ENCODE measurements at regions not wholly inside any gene's neighbourhood (a gene's known extent, or its start where the extent isn't known, plus 50 kb on each side); places are given as distances from the start of the nearest gene placed in this dataset.
A peak's percentile ranks its signal among the peaks of the same experiment; 100 is the strongest.

DNA sequence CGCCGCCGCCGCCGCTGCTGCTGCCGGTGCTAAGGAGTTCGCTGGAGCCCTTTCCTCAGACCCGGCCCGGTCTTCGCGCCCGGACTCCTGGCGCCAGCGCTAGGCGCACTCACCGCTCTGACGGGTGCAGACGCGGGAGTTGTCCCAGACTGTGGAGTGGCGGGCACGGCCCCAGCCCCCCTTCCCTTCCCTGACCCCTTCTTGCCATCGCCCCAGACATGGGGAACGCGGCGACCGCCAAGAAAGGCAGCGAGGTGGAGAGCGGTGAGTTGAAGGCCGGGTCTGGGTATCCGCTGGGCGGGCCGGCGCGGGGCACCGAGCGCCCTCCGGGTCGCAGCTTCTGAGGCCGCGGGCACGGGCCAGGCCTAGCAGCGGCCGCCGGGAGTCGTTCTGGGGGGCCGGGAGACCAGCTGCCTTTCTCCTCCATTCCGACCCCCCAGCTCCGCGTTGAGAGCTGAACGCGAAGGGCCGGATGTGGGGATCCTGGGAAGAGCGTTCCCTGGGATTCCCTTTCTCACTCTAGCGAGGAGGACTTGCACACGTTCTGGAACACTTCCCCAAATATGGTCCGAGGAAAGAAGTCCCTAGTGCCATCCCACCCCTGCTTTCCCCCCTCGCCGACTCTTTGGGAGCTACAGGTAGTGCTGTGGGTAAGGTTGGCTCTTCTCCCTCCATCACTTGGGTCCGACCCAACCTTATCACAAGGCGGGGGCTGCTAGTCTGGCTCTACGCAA is 65.8 kb upstream of the PRKACB start:
- POLR2A ChIA-PET = interaction anchor here (0.5 to 0.8 kb wide), 3 partner anchors 26 to 342 kb away, joined by 3 to 4 read pairs (median 3); no protein-coding TSS in a partner anchor
- H3K27me3 ChIP-seq (replicated peaks in 2 of 5; ENCODE audit: control insufficient read depth in 4 of 5, insufficient read depth in 5 of 5, low read length in 4 of 5) = no peaks in the 10 kb centered on the region
- WGBS (ENCODE audit: insufficient coverage) = 0% methylated on average over 28 of the region's 61 CpGs
- peaks cover 3 to 19% (median 8%) of the 10 kb centered on the region in 4 experiments for H3K4me1 ChIP-seq (ENCODE audit: control extremely low read depth in 1 of 4, control insufficient read depth in 4 of 4, insufficient read depth in 4 of 4, low read length in 3 of 4)
- no peaks in the 10 kb centered on the region for H3K9me3 ChIP-seq (ENCODE audit: control extremely low read depth in 1 of 5, control insufficient read depth in 4 of 5, insufficient read depth in 2 of 5, low read depth in 1 of 5, low read length in 4 of 5)
- CTCF ChIA-PET = interaction anchor here (1.3 kb wide), 1 partner anchor 8 kb away, joined by 5 read pairs; no protein-coding TSS in a partner anchor
- H3K36me3 ChIP-seq (ENCODE audit: control insufficient read depth in 4 of 4, insufficient read depth in 4 of 4, low read length in 3 of 4) = no peaks in the 10 kb centered on the region
- peak overlapping the region; percentile 80 to 98 (median 91) for H3K4me3 ChIP-seq (ENCODE audit: control insufficient read depth in 1 of 7, extremely low read depth in 1 of 7, insufficient read depth in 4 of 7, low read depth in 2 of 7, low read length in 6 of 7)
- peak in 2 of 3 donors; percentile 38 to 55 for DNase-seq
- peak overlapping the region in 1 of 2 experiments; percentile 75 for H3K27ac ChIP-seq (ENCODE audit: insufficient read depth in 1 of 2, low read depth in 1 of 2, low read length in 2 of 2, poor library complexity in 1 of 2, severe bottlenecking in 2 of 2)

GRCh38 chr1:84077476-84078107 is 66.5 kb upstream of the PRKACB start:
- DNase-seq = peak; percentile 84 to 94 (median 93)
- Histone ChIP-seq H3K4me1 (ENCODE audit: control extremely low read depth in 1 of 4, control insufficient read depth in 4 of 4, insufficient read depth in 4 of 4, low read length in 3 of 4) (peaks cover 3 to 19% (median 8%) of the 10 kb centered on the region in 4 experiments), H3K27ac (ENCODE audit: insufficient read depth in 1 of 2, low read depth in 1 of 2, low read length in 2 of 2, poor library complexity in 1 of 2, severe bottlenecking in 2 of 2) (peak overlapping the region; percentile 77 to 87), H3K36me3 (ENCODE audit: control insufficient read depth in 4 of 4, insufficient read depth in 4 of 4, low read length in 3 of 4) (no peaks in the 10 kb centered on the region), H3K27me3 (replicated peaks in 2 of 5; ENCODE audit: control insufficient read depth in 4 of 5, insufficient read depth in 5 of 5, low read length in 4 of 5) (no peaks in the 10 kb centered on the region), H3K9me3 (ENCODE audit: control extremely low read depth in 1 of 5, control insufficient read depth in 4 of 5, insufficient read depth in 2 of 5, low read depth in 1 of 5, low read length in 4 of 5) (no peaks in the 10 kb centered on the region), H3K4me3 (ENCODE audit: control insufficient read depth in 1 of 7, extremely low read depth in 1 of 7, insufficient read depth in 4 of 7, low read depth in 2 of 7, low read length in 6 of 7) (peak overlapping the region; percentile 80 to 98 (median 91))
- POLR2A ChIA-PET = interaction anchor here (0.5 to 0.8 kb wide), 3 partner anchors 26 to 341 kb away, joined by 3 to 4 read pairs (median 3); no protein-coding TSS in a partner anchor
- CTCF ChIA-PET = interaction anchor here (1.3 to 1.9 kb wide), 2 partner anchors 8 to 27 kb away, joined by 5 read pairs; no protein-coding TSS in a partner anchor
- WGBS (ENCODE audit: insufficient coverage) = 0% methylated on average over 44 of the region's 71 CpGs

DNA sequence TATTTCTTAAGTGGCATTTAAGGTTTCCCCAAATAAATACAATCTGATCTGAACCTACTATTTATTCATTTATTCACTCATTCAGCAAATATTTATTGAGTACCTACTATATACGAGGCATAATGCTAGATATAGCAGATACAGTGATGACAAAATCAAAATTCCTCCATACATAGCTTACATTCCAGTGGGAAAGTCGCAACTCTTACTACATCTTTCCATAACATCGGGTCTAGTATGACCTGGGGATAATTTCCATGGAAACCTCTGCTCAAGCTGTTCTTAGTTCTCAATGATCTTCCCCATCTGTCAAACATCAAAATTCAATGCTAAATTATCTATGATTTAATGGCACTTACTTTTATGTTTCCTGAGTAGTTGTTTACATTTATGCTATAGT is 70.8 kb upstream of the PRKACB start:
- 94% methylated on average over 2 of the region's 3 CpGs for WGBS (ENCODE audit: insufficient coverage)
- peaks cover 0 to 10% (median 6%) of the 10 kb centered on the region in 4 experiments for H3K4me1 ChIP-seq (ENCODE audit: control extremely low read depth in 1 of 4, control insufficient read depth in 4 of 4, insufficient read depth in 4 of 4, low read length in 3 of 4)
- POLR2A ChIA-PET = no interaction called here

GRCh38 chr1:84069236-84069845 is 70.4 kb upstream of the TTLL7 start:
- WGBS (ENCODE audit: insufficient coverage) = 100% methylated on average over 1 of the region's 2 CpGs
- H3K36me3 ChIP-seq (ENCODE audit: control insufficient read depth in 4 of 4, insufficient read depth in 4 of 4, low read length in 3 of 4) = no peaks in the 10 kb centered on the region
- H3K4me3 ChIP-seq (ENCODE audit: control insufficient read depth in 1 of 7, extremely low read depth in 1 of 7, insufficient read depth in 4 of 7, low read depth in 2 of 7, low read length in 6 of 7) = no peak overlapping the region
- peaks cover 0 to 6% (median 0%) of the 10 kb centered on the region in 4 experiments for H3K4me1 ChIP-seq (ENCODE audit: control extremely low read depth in 1 of 4, control insufficient read depth in 4 of 4, insufficient read depth in 4 of 4, low read length in 3 of 4)
- H3K27ac ChIP-seq (ENCODE audit: insufficient read depth in 1 of 2, low read depth in 1 of 2, low read length in 2 of 2, poor library complexity in 1 of 2, severe bottlenecking in 2 of 2) = no peak overlapping the region
- ChIA-PET CTCF (no interaction called here), POLR2A (no interaction called here)
- no peaks in the 10 kb centered on the region for H3K27me3 ChIP-seq (replicated peaks in 2 of 5; ENCODE audit: control insufficient read depth in 4 of 5, insufficient read depth in 5 of 5, low read length in 4 of 5)
- H3K9me3 ChIP-seq (ENCODE audit: control extremely low read depth in 1 of 5, control insufficient read depth in 4 of 5, insufficient read depth in 2 of 5, low read depth in 1 of 5, low read length in 4 of 5) = peaks cover 0 to 4% (median 0%) of the 10 kb centered on the region in 5 experiments
- peak in 2 of 3 donors; percentile 24 to 25 for DNase-seq

More for the DNA sequence above, 70.8 kb upstream of the PRKACB start:
- CTCF ChIA-PET = no interaction called here
- DNase-seq = no peak
- H3K27me3 ChIP-seq (replicated peaks in 2 of 5; ENCODE audit: control insufficient read depth in 4 of 5, insufficient read depth in 5 of 5, low read length in 4 of 5) = no peaks in the 10 kb centered on the region
- H3K36me3 ChIP-seq (ENCODE audit: control insufficient read depth in 4 of 4, insufficient read depth in 4 of 4, low read length in 3 of 4) = no peaks in the 10 kb centered on the region
- peaks cover 0 to 4% (median 0%) of the 10 kb centered on the region in 5 experiments for H3K9me3 ChIP-seq (ENCODE audit: control extremely low read depth in 1 of 5, control insufficient read depth in 4 of 5, insufficient read depth in 2 of 5, low read depth in 1 of 5, low read length in 4 of 5)
- H3K27ac ChIP-seq (ENCODE audit: insufficient read depth in 1 of 2, low read depth in 1 of 2, low read length in 2 of 2, poor library complexity in 1 of 2, severe bottlenecking in 2 of 2) = no peak overlapping the region
- H3K4me3 ChIP-seq (ENCODE audit: control insufficient read depth in 1 of 7, extremely low read depth in 1 of 7, insufficient read depth in 4 of 7, low read depth in 2 of 7, low read length in 6 of 7) = no peak overlapping the region

DNA sequence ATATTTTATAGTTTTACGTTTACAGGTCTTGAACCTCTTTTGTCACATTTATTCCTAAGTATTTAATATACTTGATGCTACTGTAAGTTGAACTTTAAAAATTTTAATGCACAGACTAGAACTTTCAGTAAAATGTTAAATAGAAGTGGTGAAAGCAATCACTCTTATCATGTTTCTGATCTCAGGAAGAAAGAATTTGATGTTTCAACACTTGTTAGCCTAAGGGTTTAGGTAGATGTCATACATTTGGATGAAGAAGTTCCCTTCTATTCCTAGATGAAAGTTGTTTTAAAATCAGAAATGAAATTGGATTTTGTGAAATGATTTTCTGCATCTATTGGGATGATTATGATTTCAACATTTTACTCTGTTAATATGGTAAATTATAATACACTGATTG is 63.6 kb upstream of the TTLL7 start:
- WGBS (ENCODE audit: insufficient coverage) = no CpG with 5 or more reads among the region's 1 CpG
- Histone ChIP-seq H3K9me3 (ENCODE audit: control extremely low read depth in 1 of 5, control insufficient read depth in 4 of 5, insufficient read depth in 2 of 5, low read depth in 1 of 5, low read length in 4 of 5) (no peaks in the 10 kb centered on the region), H3K4me3 (ENCODE audit: control insufficient read depth in 1 of 7, extremely low read depth in 1 of 7, insufficient read depth in 4 of 7, low read depth in 2 of 7, low read length in 6 of 7) (no peak overlapping the region), H3K36me3 (ENCODE audit: control insufficient read depth in 4 of 4, insufficient read depth in 4 of 4, low read length in 3 of 4) (no peaks in the 10 kb centered on the region), H3K4me1 (ENCODE audit: control extremely low read depth in 1 of 4, control insufficient read depth in 4 of 4, insufficient read depth in 4 of 4, low read length in 3 of 4) (peaks cover 0 to 6% (median 0%) of the 10 kb centered on the region in 4 experiments), H3K27ac (ENCODE audit: insufficient read depth in 1 of 2, low read depth in 1 of 2, low read length in 2 of 2, poor library complexity in 1 of 2, severe bottlenecking in 2 of 2) (no peak overlapping the region), H3K27me3 (replicated peaks in 2 of 5; ENCODE audit: control insufficient read depth in 4 of 5, insufficient read depth in 5 of 5, low read length in 4 of 5) (no peaks in the 10 kb centered on the region)
- POLR2A ChIA-PET = no interaction called here
- CTCF ChIA-PET = no interaction called here
- DNase-seq = no peak

GRCh38 chr1:84061336-84061735 is 62.4 kb upstream of the TTLL7 start:
- no peak for DNase-seq
- H3K9me3 ChIP-seq (ENCODE audit: control extremely low read depth in 1 of 5, control insufficient read depth in 4 of 5, insufficient read depth in 2 of 5, low read depth in 1 of 5, low read length in 4 of 5) = no peaks in the 10 kb centered on the region
- no peak overlapping the region for H3K4me3 ChIP-seq (ENCODE audit: control insufficient read depth in 1 of 7, extremely low read depth in 1 of 7, insufficient read depth in 4 of 7, low read depth in 2 of 7, low read length in 6 of 7)
- peaks cover 0 to 6% (median 0%) of the 10 kb centered on the region in 4 experiments for H3K4me1 ChIP-seq (ENCODE audit: control extremely low read depth in 1 of 4, control insufficient read depth in 4 of 4, insufficient read depth in 4 of 4, low read length in 3 of 4)
- no CpG with 5 or more reads among the region's 2 CpGs for WGBS (ENCODE audit: insufficient coverage)
- no peaks in the 10 kb centered on the region for H3K27me3 ChIP-seq (replicated peaks in 2 of 5; ENCODE audit: control insufficient read depth in 4 of 5, insufficient read depth in 5 of 5, low read length in 4 of 5)
- H3K27ac ChIP-seq (ENCODE audit: insufficient read depth in 1 of 2, low read depth in 1 of 2, low read length in 2 of 2, poor library complexity in 1 of 2, severe bottlenecking in 2 of 2) = no peak overlapping the region
- POLR2A ChIA-PET = no interaction called here
- CTCF ChIA-PET = interaction anchor here (0.6 to 1.4 kb wide), 3 partner anchors 12 to 879 kb away, joined by 3 read pairs; no protein-coding TSS in a partner anchor
- no peaks in the 10 kb centered on the region for H3K36me3 ChIP-seq (ENCODE audit: control insufficient read depth in 4 of 4, insufficient read depth in 4 of 4, low read length in 3 of 4)

Measured in common myeloid progenitor, CD34-positive (primary cell).